OCI-M2 (cell line): ENCODE measurements at regions not wholly inside any gene's neighbourhood (a gene's known extent, or its start where the extent isn't known, plus 50 kb on each side); places are given as distances from the start of the nearest gene placed in this dataset.

ENCODE experiments used
- DNase-seq: peaks from one replicate; lab custom pipeline; 2025; ENCODE audit not compliant: unreplicated experiment; lab: John Stamatoyannopoulos, UW

GRCh38 chr5:145221416-145221815 lies 613.7 kb downstream of the PRELID2 start:
- DNase-seq = no peak

GRCh38 chr5:145220481-145220880 lies 614.7 kb downstream of the PRELID2 start:
- DNase-seq = no peak

GRCh38 chr5:145218982-145219381 lies 616.2 kb downstream of the PRELID2 start:
- no peak for DNase-seq

GRCh38 chr5:145218019-145218418 lies 617.1 kb downstream of the PRELID2 start:
- no peak for DNase-seq

- DNase-seq = no peak
Measured at GRCh38 chr5:145210020-145210419, 625.1 kb downstream of the PRELID2 start.

- no peak for DNase-seq
Measured at GRCh38 chr5:145205546-145205945, 629.6 kb downstream of the PRELID2 start.

- no peak for DNase-seq
Measured at GRCh38 chr5:145204743-145205142, 630.4 kb downstream of the PRELID2 start.

- DNase-seq = no peak
Measured at GRCh38 chr5:145203193-145203592, 631.9 kb downstream of the PRELID2 start.

GRCh38 chr5:145198525-145199260 lies 636.4 kb downstream of the PRELID2 start:
- no peak for DNase-seq

- DNase-seq = no peak
Measured at GRCh38 chr5:145189746-145190145, 645.4 kb downstream of the PRELID2 start.

GRCh38 chr5:145180371-145180770 lies 654.8 kb downstream of the PRELID2 start:
- no peak for DNase-seq

GRCh38 chr5:145178641-145179523 lies 656.3 kb downstream of the PRELID2 start:
- no peak for DNase-seq

GRCh38 chr5:145176041-145176440 lies 659.1 kb downstream of the PRELID2 start:
- DNase-seq = no peak

- no peak for DNase-seq
Measured at GRCh38 chr5:145166110-145166509, 669.0 kb downstream of the PRELID2 start.

- DNase-seq = no peak
Measured at GRCh38 chr5:145163876-145164275, 671.3 kb downstream of the PRELID2 start.

- no peak for DNase-seq
Measured at GRCh38 chr5:145162626-145163025, 672.5 kb downstream of the PRELID2 start.

GRCh38 chr5:145161391-145161790 lies 673.8 kb downstream of the PRELID2 start:
- no peak for DNase-seq

- DNase-seq = no peak
Measured at GRCh38 chr5:145160679-145161078, 674.5 kb downstream of the PRELID2 start.

- no peak for DNase-seq
Measured at GRCh38 chr5:145158730-145159129, 676.4 kb downstream of the PRELID2 start.

GRCh38 chr5:145157841-145158240 lies 677.3 kb downstream of the PRELID2 start:
- no peak for DNase-seq

GRCh38 chr5:145141534-145141933 lies 693.6 kb downstream of the PRELID2 start:
- DNase-seq = no peak

GRCh38 chr5:145130996-145131395 lies 704.1 kb downstream of the PRELID2 start:
- no peak for DNase-seq
